ENCODE measurements at regions not wholly inside any gene's neighbourhood (a gene's known extent, or its start where the extent isn't known, plus 50 kb on each side); places are given as distances from the start of the nearest gene placed in this dataset.

- TF ChIP-seq ATF2 (CRISPR knock-in tag; IDR thresholded peaks at IDR 0.05; ENCODE audit: borderline replicate concordance, low read depth) (no peak), CDX4 (CRISPR knock-in tag; IDR thresholded peaks at IDR 0.05; ENCODE audit: borderline replicate concordance) (no peak), SOX15 (CRISPR knock-in tag; IDR thresholded peaks at IDR 0.05) (no peak), NFYB (CRISPR knock-in tag; conservative IDR thresholded peaks at IDR 0.05; ENCODE audit: low read depth) (no peak), ZNF671 (CRISPR knock-in tag; IDR thresholded peaks at IDR 0.05) (no peak), E2F1 (CRISPR knock-in tag; IDR thresholded peaks at IDR 0.05) (no peak), FOXK1 (CRISPR knock-in tag; IDR thresholded peaks at IDR 0.05) (no peak)
- TF ChIP-seq, protein P1, sequence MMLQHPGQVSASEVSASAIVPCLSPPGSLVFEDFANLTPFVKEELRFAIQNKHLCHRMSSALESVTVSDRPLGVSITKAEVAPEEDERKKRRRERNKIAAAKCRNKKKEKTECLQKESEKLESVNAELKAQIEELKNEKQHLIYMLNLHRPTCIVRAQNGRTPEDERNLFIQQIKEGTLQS (CRISPR knock-in tag; conservative IDR thresholded peaks at IDR 0.05): no peak
- TF ChIP-seq, protein P2, sequence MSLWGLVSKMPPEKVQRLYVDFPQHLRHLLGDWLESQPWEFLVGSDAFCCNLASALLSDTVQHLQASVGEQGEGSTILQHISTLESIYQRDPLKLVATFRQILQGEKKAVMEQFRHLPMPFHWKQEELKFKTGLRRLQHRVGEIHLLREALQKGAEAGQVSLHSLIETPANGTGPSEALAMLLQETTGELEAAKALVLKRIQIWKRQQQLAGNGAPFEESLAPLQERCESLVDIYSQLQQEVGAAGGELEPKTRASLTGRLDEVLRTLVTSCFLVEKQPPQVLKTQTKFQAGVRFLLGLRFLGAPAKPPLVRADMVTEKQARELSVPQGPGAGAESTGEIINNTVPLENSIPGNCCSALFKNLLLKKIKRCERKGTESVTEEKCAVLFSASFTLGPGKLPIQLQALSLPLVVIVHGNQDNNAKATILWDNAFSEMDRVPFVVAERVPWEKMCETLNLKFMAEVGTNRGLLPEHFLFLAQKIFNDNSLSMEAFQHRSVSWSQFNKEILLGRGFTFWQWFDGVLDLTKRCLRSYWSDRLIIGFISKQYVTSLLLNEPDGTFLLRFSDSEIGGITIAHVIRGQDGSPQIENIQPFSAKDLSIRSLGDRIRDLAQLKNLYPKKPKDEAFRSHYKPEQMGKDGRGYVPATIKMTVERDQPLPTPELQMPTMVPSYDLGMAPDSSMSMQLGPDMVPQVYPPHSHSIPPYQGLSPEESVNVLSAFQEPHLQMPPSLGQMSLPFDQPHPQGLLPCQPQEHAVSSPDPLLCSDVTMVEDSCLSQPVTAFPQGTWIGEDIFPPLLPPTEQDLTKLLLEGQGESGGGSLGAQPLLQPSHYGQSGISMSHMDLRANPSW (CRISPR knock-in tag; conservative IDR thresholded peaks at IDR 0.05; ENCODE audit: low read depth): no peak
- TF ChIP-seq, protein P3, sequence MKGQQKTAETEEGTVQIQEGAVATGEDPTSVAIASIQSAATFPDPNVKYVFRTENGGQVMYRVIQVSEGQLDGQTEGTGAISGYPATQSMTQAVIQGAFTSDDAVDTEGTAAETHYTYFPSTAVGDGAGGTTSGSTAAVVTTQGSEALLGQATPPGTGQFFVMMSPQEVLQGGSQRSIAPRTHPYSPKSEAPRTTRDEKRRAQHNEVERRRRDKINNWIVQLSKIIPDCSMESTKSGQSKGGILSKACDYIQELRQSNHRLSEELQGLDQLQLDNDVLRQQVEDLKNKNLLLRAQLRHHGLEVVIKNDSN (CRISPR knock-in tag; IDR thresholded peaks at IDR 0.05): no peak
- TF ChIP-seq, protein P4, sequence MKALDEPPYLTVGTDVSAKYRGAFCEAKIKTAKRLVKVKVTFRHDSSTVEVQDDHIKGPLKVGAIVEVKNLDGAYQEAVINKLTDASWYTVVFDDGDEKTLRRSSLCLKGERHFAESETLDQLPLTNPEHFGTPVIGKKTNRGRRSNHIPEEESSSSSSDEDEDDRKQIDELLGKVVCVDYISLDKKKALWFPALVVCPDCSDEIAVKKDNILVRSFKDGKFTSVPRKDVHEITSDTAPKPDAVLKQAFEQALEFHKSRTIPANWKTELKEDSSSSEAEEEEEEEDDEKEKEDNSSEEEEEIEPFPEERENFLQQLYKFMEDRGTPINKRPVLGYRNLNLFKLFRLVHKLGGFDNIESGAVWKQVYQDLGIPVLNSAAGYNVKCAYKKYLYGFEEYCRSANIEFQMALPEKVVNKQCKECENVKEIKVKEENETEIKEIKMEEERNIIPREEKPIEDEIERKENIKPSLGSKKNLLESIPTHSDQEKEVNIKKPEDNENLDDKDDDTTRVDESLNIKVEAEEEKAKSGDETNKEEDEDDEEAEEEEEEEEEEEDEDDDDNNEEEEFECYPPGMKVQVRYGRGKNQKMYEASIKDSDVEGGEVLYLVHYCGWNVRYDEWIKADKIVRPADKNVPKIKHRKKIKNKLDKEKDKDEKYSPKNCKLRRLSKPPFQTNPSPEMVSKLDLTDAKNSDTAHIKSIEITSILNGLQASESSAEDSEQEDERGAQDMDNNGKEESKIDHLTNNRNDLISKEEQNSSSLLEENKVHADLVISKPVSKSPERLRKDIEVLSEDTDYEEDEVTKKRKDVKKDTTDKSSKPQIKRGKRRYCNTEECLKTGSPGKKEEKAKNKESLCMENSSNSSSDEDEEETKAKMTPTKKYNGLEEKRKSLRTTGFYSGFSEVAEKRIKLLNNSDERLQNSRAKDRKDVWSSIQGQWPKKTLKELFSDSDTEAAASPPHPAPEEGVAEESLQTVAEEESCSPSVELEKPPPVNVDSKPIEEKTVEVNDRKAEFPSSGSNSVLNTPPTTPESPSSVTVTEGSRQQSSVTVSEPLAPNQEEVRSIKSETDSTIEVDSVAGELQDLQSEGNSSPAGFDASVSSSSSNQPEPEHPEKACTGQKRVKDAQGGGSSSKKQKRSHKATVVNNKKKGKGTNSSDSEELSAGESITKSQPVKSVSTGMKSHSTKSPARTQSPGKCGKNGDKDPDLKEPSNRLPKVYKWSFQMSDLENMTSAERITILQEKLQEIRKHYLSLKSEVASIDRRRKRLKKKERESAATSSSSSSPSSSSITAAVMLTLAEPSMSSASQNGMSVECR (CRISPR knock-in tag; IDR thresholded peaks at IDR 0.05; ENCODE audit: borderline replicate concordance): no peak
Observed at GRCh38 chr18:8519102-8519501, 90.1 kb upstream of the RAB12 start (continued).

DNA sequence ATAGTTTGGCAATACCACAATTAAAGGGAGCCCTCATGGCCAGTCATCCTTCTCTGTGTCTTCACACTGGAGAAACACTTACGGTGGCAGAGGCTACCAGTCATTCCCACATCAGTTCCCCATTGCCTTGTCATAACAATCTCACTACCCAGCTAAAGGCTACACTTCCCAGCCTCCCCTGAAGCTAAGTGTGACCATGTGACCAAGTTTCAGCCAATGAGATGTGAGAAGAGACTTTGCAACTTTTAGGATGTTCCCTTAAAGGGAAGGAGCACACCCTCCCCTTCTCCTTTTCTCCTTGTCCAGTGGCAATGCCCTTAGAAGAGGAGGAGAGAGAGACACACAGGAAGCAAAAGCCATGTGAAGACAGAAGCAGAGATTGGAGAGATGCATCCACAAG is 89.0 kb upstream of the RAB12 start:
- no peak for DNase-seq (ENCODE audit: low spot score)
- POLR2A ChIA-PET: no interaction called here
- Mint-ChIP-seq H3K9me3 (peaks cover 39% of the 10 kb centered on the region), H3K4me1 (no peaks in the 10 kb centered on the region; the same call in 1 of the 2 replicates), H3K4me3 (no peak overlapping the region), H3K36me3 (peaks cover 20% of the 10 kb centered on the region), H3K27ac (no peak overlapping the region), H3K27me3 (ENCODE audit: low read depth) (peaks cover 2% of the 10 kb centered on the region; the same call in 1 of the 2 replicates)
- ATAC-seq: no peak
- CTCF ChIA-PET: no interaction called here
- TF ChIP-seq, protein P5, sequence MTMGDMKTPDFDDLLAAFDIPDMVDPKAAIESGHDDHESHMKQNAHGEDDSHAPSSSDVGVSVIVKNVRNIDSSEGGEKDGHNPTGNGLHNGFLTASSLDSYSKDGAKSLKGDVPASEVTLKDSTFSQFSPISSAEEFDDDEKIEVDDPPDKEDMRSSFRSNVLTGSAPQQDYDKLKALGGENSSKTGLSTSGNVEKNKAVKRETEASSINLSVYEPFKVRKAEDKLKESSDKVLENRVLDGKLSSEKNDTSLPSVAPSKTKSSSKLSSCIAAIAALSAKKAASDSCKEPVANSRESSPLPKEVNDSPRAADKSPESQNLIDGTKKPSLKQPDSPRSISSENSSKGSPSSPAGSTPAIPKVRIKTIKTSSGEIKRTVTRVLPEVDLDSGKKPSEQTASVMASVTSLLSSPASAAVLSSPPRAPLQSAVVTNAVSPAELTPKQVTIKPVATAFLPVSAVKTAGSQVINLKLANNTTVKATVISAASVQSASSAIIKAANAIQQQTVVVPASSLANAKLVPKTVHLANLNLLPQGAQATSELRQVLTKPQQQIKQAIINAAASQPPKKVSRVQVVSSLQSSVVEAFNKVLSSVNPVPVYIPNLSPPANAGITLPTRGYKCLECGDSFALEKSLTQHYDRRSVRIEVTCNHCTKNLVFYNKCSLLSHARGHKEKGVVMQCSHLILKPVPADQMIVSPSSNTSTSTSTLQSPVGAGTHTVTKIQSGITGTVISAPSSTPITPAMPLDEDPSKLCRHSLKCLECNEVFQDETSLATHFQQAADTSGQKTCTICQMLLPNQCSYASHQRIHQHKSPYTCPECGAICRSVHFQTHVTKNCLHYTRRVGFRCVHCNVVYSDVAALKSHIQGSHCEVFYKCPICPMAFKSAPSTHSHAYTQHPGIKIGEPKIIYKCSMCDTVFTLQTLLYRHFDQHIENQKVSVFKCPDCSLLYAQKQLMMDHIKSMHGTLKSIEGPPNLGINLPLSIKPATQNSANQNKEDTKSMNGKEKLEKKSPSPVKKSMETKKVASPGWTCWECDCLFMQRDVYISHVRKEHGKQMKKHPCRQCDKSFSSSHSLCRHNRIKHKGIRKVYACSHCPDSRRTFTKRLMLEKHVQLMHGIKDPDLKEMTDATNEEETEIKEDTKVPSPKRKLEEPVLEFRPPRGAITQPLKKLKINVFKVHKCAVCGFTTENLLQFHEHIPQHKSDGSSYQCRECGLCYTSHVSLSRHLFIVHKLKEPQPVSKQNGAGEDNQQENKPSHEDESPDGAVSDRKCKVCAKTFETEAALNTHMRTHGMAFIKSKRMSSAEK (CRISPR knock-in tag; IDR thresholded peaks at IDR 0.05; ENCODE audit: borderline replicate concordance): no peak
- TF ChIP-seq ZNF671 (CRISPR knock-in tag; IDR thresholded peaks at IDR 0.05) (no peak), KAT7 (CRISPR knock-in tag; IDR thresholded peaks at IDR 0.05; ENCODE audit: borderline replicate concordance) (no peak), ZNF423 (CRISPR knock-in tag; IDR thresholded peaks at IDR 0.05) (no peak), FOXP4 (CRISPR knock-in tag; IDR thresholded peaks at IDR 0.05) (no peak), RORB (CRISPR knock-in tag; IDR thresholded peaks at IDR 0.05) (no peak), TEAD4 (CRISPR knock-in tag; IDR thresholded peaks at IDR 0.05) (no peak), FOXP1 (CRISPR knock-in tag; IDR thresholded peaks at IDR 0.05; ENCODE audit: borderline replicate concordance) (no peak)
